NT2/D1 (cell line): ENCODE measurements at regions not wholly inside any gene's neighbourhood (a gene's known extent, or its start where the extent isn't known, plus 50 kb on each side); places are given as distances from the start of the nearest gene placed in this dataset.
"Not testable (repeated sequence)": the region's sequence is repeated elsewhere in the genome, so short reads cannot be mapped to it uniquely, and the experiment has no call there.

Source experiments
- DNase-seq: peaks from one replicate; pipeline ENCODE4 v3.0.0-alpha.2; 2011; ENCODE audit warnings: low read depth, low spot score
- H3K27me3 ChIP-seq: 2 replicates; pipeline ENCODE4 v1.6.0; 2011; ENCODE audit warnings: mild to moderate bottlenecking; ENCODE audit not compliant: insufficient read length, insufficient read depth
- H3K36me3 ChIP-seq: 2 replicates; pipeline ENCODE4 v1.6.1; 2011; ENCODE audit warnings: mild to moderate bottlenecking, low read length, mixed read lengths; ENCODE audit not compliant: insufficient read depth, insufficient read length
- H3K4me1 ChIP-seq: 2 replicates; pipeline ENCODE4 v1.5.1; 2011; ENCODE audit not compliant: insufficient read depth, insufficient read length
- H3K4me3 ChIP-seq: 2 replicates; pipeline ENCODE4 v1.5.1; 2011; ENCODE audit warnings: low read depth; ENCODE audit not compliant: insufficient read length
- H3K9ac ChIP-seq: 2 replicates; pipeline ENCODE4 v1.6.0; 2011; ENCODE audit warnings: low read depth; ENCODE audit not compliant: insufficient read length
- H3K9me3 ChIP-seq: 2 replicates; pipeline ENCODE4 v1.5.1; 2011; ENCODE audit warnings: mild to moderate bottlenecking, low read length; ENCODE audit not compliant: insufficient read depth
- SUZ12 ChIP-seq: IDR thresholded peaks from 2 replicates; pipeline ENCODE4 v1.6.1; 2011; ENCODE audit not compliant: insufficient read length, insufficient read depth; ENCODE audit errors: extremely low read depth
- YY1 ChIP-seq: IDR thresholded peaks from 2 replicates; pipeline ENCODE4 v1.6.1; 2011; ENCODE audit not compliant: insufficient read length, insufficient read depth
- ZNF274 ChIP-seq: IDR thresholded peaks from 2 replicates; pipeline ENCODE4 v1.6.1; 2011; ENCODE audit warnings: mild to moderate bottlenecking, low read depth, low read length

- no peaks in the 10 kb centered on the region for H3K9me3 ChIP-seq
- no peaks in the 10 kb centered on the region for H3K4me1 ChIP-seq
- no peak overlapping the region for H3K9ac ChIP-seq
- H3K36me3 ChIP-seq: no peaks in the 10 kb centered on the region
- no peaks in the 10 kb centered on the region for H3K27me3 ChIP-seq
- TF ChIP-seq YY1 (no peak), SUZ12 (no peak), ZNF274 (no peak)
- no peak overlapping the region for H3K4me3 ChIP-seq
- DNase-seq: no peak
Measured at GRCh38 chr3:22443571-22444233, 692.7 kb upstream of the ZNF385D start.

- H3K9ac ChIP-seq, H3K4me3 ChIP-seq, H3K4me1 ChIP-seq, DNase-seq, H3K27me3 ChIP-seq, H3K9me3 ChIP-seq, H3K36me3 ChIP-seq: not testable (repeated sequence)
Measured at GRCh38 chr3:22445336-22445735, 694.3 kb upstream of the ZNF385D start.

- no peak for TF ChIP-seq SUZ12
- no peak for TF ChIP-seq ZNF274
- TF ChIP-seq YY1: no peak
- H3K9ac ChIP-seq: no peak overlapping the region
- DNase-seq: no peak
- H3K4me3 ChIP-seq: no peak overlapping the region
- no peaks in the 10 kb centered on the region for H3K36me3 ChIP-seq
- H3K27me3 ChIP-seq: no peaks in the 10 kb centered on the region
- H3K4me1 ChIP-seq: no peaks in the 10 kb centered on the region
- no peaks in the 10 kb centered on the region for H3K9me3 ChIP-seq
Measured at GRCh38 chr3:22450786-22451400, 699.9 kb upstream of the ZNF385D start.

GRCh38 chr3:22451501-22451900, 700.5 kb upstream of the ZNF385D start:
- DNase-seq: no peak
- TF ChIP-seq ZNF274: no peak
- TF ChIP-seq SUZ12: no peak
- no peak for TF ChIP-seq YY1
- no peaks in the 10 kb centered on the region for H3K9me3 ChIP-seq
- H3K4me1 ChIP-seq: no peaks in the 10 kb centered on the region
- H3K36me3 ChIP-seq: no peaks in the 10 kb centered on the region
- no peak overlapping the region for H3K4me3 ChIP-seq
- H3K27me3 ChIP-seq: no peaks in the 10 kb centered on the region
- H3K9ac ChIP-seq: no peak overlapping the region

GRCh38 chr3:22453906-22454535, 703.0 kb upstream of the ZNF385D start:
- no peak for DNase-seq
- no peaks in the 10 kb centered on the region for H3K27me3 ChIP-seq
- TF ChIP-seq ZNF274: no peak
- no peak for TF ChIP-seq SUZ12
- TF ChIP-seq YY1: no peak
- no peak overlapping the region for H3K9ac ChIP-seq
- H3K36me3 ChIP-seq: no peaks in the 10 kb centered on the region
- no peak overlapping the region for H3K4me3 ChIP-seq
- no peaks in the 10 kb centered on the region for H3K9me3 ChIP-seq
- H3K4me1 ChIP-seq: no peaks in the 10 kb centered on the region

GRCh38 chr3:22469995-22470394, 719.0 kb upstream of the ZNF385D start:
- H3K36me3 ChIP-seq: no peaks in the 10 kb centered on the region
- no peak overlapping the region for H3K4me3 ChIP-seq
- no peaks in the 10 kb centered on the region for H3K9me3 ChIP-seq
- TF ChIP-seq ZNF274 (no peak), SUZ12 (no peak), YY1 (no peak)
- no peaks in the 10 kb centered on the region for H3K4me1 ChIP-seq
- H3K27me3 ChIP-seq: no peaks in the 10 kb centered on the region
- no peak for DNase-seq
- H3K9ac ChIP-seq: no peak overlapping the region

GRCh38 chr3:22471557-22471956, 720.5 kb upstream of the ZNF385D start:
- Histone ChIP-seq H3K4me1 (no peaks in the 10 kb centered on the region), H3K4me3 (no peak overlapping the region), H3K9me3 (no peaks in the 10 kb centered on the region), H3K36me3 (no peaks in the 10 kb centered on the region), H3K27me3 (no peaks in the 10 kb centered on the region), H3K9ac (no peak overlapping the region)
- TF ChIP-seq YY1 (no peak), SUZ12 (no peak), ZNF274 (no peak)
- DNase-seq: no peak
